Keratinocyte (primary cell): ENCODE measurements at regions not wholly inside any gene's neighbourhood (a gene's known extent, or its start where the extent isn't known, plus 50 kb on each side); places are given as distances from the start of the nearest gene placed in this dataset.

Experiments used
- DNase-seq: peaks from one replicate; pipeline ENCODE4 v3.0.0-alpha.2; 2011; ENCODE audit warnings: low read depth, missing footprints, low spot score
- FAIRE-seq: peaks from 2 replicates; lab custom pipeline; 2011; peaks lifted over from hg19 to GRCh38; lab: Jason Lieb, UNC
- H2AFZ ChIP-seq: 2 replicates; pipeline ENCODE4 v1.6.0; 2012; ENCODE audit warnings: low read length, control low read depth, inconsistent platforms; ENCODE audit not compliant: control insufficient read depth
- H3K27ac ChIP-seq: 2 replicates; pipeline ENCODE4 v1.5.1; 2011; ENCODE audit warnings: low read length; ENCODE audit not compliant: control insufficient read depth, insufficient read depth
- H3K27me3 ChIP-seq: 3 replicates; pipeline ENCODE4 v1.6.0; 2011; ENCODE audit warnings: low read length; ENCODE audit not compliant: control insufficient read depth, insufficient read depth; ENCODE audit errors: extremely low read depth
- H3K36me3 ChIP-seq, 2 experiments: 2 replicates in 1 of 2; 3 replicates in 1 of 2; pipeline ENCODE4 v1.5.1; 2011; ENCODE audit warnings: low read length in 2 of 2, mild to moderate bottlenecking in 1 of 2; ENCODE audit not compliant: control insufficient read depth in 2 of 2, insufficient read depth in 2 of 2; ENCODE audit errors: extremely low read depth in 1 of 2
- H3K4me1 ChIP-seq: 3 replicates; pipeline ENCODE4 v1.5.1; 2011; ENCODE audit warnings: low read length; ENCODE audit not compliant: control insufficient read depth, insufficient read depth; ENCODE audit errors: extremely low read depth
- H3K4me2 ChIP-seq: 3 replicates; pipeline ENCODE4 v1.6.0; 2011; ENCODE audit warnings: low read depth, low read length; ENCODE audit not compliant: control insufficient read depth, insufficient read depth; ENCODE audit errors: extremely low read depth
- H3K4me3 ChIP-seq, 3 experiments: fragments of 200-600 bp in 1 of 3; sonication (generic) in 1 of 3; 2 replicates in 2 of 3; 3 replicates in 1 of 3; pipeline ENCODE4 v1.5.1; 2011 to 2016; ENCODE audit warnings: low read length in 3 of 3, mild to moderate bottlenecking in 3 of 3, control low read depth in 2 of 3, inconsistent platforms in 1 of 3, low read depth in 1 of 3, mixed read lengths in 1 of 3, mixed run types in 1 of 3, moderate library complexity in 1 of 3; ENCODE audit not compliant: control insufficient read depth in 2 of 3, insufficient read depth in 2 of 3; ENCODE audit errors: extremely low read depth in 1 of 3
- H3K79me2 ChIP-seq: 2 replicates; pipeline ENCODE4 v1.6.0; 2012; ENCODE audit warnings: low read length; ENCODE audit not compliant: control insufficient read depth, insufficient read depth
- H3K9ac ChIP-seq: 3 replicates; pipeline ENCODE4 v1.6.0; 2011; ENCODE audit warnings: low read length; ENCODE audit not compliant: control insufficient read depth, insufficient read depth; ENCODE audit errors: extremely low read depth
- H3K9me1 ChIP-seq: 3 replicates; pipeline ENCODE4 v1.6.0; 2011; ENCODE audit warnings: low read length; ENCODE audit not compliant: control insufficient read depth, insufficient read depth; ENCODE audit errors: extremely low read depth
- H3K9me3 ChIP-seq: 2 replicates; pipeline ENCODE4 v1.5.1; 2012; ENCODE audit warnings: low read depth, low read length; ENCODE audit not compliant: control insufficient read depth
- H4K20me1 ChIP-seq: 3 replicates; pipeline ENCODE4 v1.6.0; 2011; ENCODE audit warnings: low read length; ENCODE audit not compliant: control insufficient read depth, insufficient read depth; ENCODE audit errors: extremely low read depth
- CTCF ChIP-seq, 3 experiments: IDR thresholded peaks in 1 of 3; conservative IDR thresholded peaks in 1 of 3; optimal IDR thresholded peaks in 1 of 3; 2 replicates in 2 of 3; 3 replicates in 1 of 3; pipeline versions ENCODE3 to v1.5.1; 2011; ENCODE audit warnings: low read length in 3 of 3, mild to moderate bottlenecking in 3 of 3, moderate library complexity in 2 of 3, control low read depth in 1 of 3, inconsistent platforms in 1 of 3; ENCODE audit not compliant: insufficient read depth in 2 of 3; ENCODE audit errors: extremely low read depth in 1 of 3
- EZH2 ChIP-seq: IDR thresholded peaks from one replicate; pipeline ENCODE4 v1.6.1; 2012; ENCODE audit warnings: inconsistent platforms, mild to moderate bottlenecking, low read length, moderate library complexity
- dilution Hi-C: fragments of 300-500 bp; cut with MboI; formaldehyde crosslinking; loops from one replicate; pipeline ENCODE4 v1.7.0; 2020; ENCODE audit warnings: low sequenced_read_pairs; ENCODE audit not compliant: extremely low pct_ligation_motif_present

GRCh38 chr2:39516347-39517101 lies 79.4 kb upstream of the MAP4K3 start:
- Histone ChIP-seq H3K36me3 (no peaks in the 10 kb centered on the region), H3K9me3 (peaks cover 3% of the 10 kb centered on the region), H3K4me1 (peaks cover 13% of the 10 kb centered on the region), H3K4me3 (no peak overlapping the region), H4K20me1 (no peaks in the 10 kb centered on the region), H3K4me2 (no peak overlapping the region), H3K27me3 (no peaks in the 10 kb centered on the region), H3K79me2 (no peaks in the 10 kb centered on the region), H2AFZ (peak overlapping the region; percentile 43), H3K9me1 (no peaks in the 10 kb centered on the region), H3K9ac (no peak overlapping the region), H3K27ac (no peak overlapping the region)
- dilution Hi-C loops: no loop called here
- FAIRE-seq (no peak), DNase-seq (no peak)
- TF ChIP-seq EZH2 (no peak), CTCF (optimal IDR thresholded peaks at IDR 0.05 in 1 of 3, IDR thresholded peaks at IDR 0.05 in 1 of 3, conservative IDR thresholded peaks at IDR 0.05 in 1 of 3; ENCODE audit: extremely low read depth in 1 of 3, insufficient read depth in 2 of 3, low read length in 3 of 3) (peak in 1 of 3 experiments; percentile 7)

DNA sequence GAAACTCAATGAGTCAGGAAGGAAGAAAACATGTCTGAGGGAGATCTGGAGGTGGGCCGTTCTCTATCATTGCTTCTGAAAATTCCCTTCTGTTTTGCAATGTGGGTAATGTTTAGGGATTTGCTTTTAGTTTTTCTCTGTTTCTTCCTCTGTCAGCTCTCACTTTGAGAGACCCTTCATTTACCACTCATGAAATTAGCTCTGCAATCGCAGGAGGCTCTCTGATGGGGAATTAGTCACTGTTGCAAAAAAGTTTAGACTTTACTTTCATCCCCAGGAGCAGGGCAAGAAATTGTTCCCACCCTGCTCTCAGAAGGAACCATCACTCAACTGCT lies 80.0 kb upstream of the MAP4K3 start:
- H3K9me1 ChIP-seq: no peaks in the 10 kb centered on the region
- dilution Hi-C loops: no loop called here
- no peak overlapping the region for H2AFZ ChIP-seq
- FAIRE-seq (no peak), DNase-seq (no peak)
- TF ChIP-seq EZH2 (no peak), CTCF (optimal IDR thresholded peaks at IDR 0.05 in 1 of 3, IDR thresholded peaks at IDR 0.05 in 1 of 3, conservative IDR thresholded peaks at IDR 0.05 in 1 of 3; ENCODE audit: extremely low read depth in 1 of 3, insufficient read depth in 2 of 3, low read length in 3 of 3) (no peak)
- H3K27ac ChIP-seq: no peak overlapping the region
- H3K27me3 ChIP-seq: no peaks in the 10 kb centered on the region
- no peaks in the 10 kb centered on the region for H3K36me3 ChIP-seq
- no peaks in the 10 kb centered on the region for H4K20me1 ChIP-seq
- peaks cover 6% of the 10 kb centered on the region for H3K9me3 ChIP-seq
- no peak overlapping the region for H3K9ac ChIP-seq
- H3K4me1 ChIP-seq: peaks cover 13% of the 10 kb centered on the region
- H3K4me3 ChIP-seq: no peak overlapping the region
- H3K79me2 ChIP-seq: no peaks in the 10 kb centered on the region
- H3K4me2 ChIP-seq: no peak overlapping the region
